LNCAP (cell line): ENCODE measurements at regions not wholly inside any gene's neighbourhood (a gene's known extent, or its start where the extent isn't known, plus 50 kb on each side); places are given as distances from the start of the nearest gene placed in this dataset.

Experiments
- TF ChIP-seq, protein P1 (sequence below): fragments of 450-650 bp; IDR thresholded peaks from 2 replicates; pipeline ENCODE4 v1.5.1; 2017; ENCODE audit warnings: mild to moderate bottlenecking

DNA sequence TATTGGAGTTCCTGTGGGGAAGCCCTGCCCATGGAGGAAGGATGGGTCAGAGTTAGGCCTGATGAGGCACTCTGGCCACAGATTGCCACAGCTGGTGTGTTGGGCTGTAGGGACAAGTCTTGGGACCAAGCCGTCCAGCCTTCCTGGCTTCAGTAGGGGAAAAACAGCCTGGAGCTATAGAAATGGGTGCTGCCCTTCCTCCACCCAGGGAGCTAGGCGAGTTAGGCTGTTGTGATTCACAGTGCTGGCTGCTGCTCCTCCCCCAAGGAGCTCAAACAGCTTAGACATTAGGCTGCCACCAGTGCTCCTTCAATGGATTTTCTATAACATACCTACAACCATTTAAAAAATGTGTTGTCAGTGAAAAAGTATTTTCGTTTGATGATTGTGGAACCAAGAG is 274.3 kb downstream of the RPL10L start:
- TF ChIP-seq, protein P1, sequence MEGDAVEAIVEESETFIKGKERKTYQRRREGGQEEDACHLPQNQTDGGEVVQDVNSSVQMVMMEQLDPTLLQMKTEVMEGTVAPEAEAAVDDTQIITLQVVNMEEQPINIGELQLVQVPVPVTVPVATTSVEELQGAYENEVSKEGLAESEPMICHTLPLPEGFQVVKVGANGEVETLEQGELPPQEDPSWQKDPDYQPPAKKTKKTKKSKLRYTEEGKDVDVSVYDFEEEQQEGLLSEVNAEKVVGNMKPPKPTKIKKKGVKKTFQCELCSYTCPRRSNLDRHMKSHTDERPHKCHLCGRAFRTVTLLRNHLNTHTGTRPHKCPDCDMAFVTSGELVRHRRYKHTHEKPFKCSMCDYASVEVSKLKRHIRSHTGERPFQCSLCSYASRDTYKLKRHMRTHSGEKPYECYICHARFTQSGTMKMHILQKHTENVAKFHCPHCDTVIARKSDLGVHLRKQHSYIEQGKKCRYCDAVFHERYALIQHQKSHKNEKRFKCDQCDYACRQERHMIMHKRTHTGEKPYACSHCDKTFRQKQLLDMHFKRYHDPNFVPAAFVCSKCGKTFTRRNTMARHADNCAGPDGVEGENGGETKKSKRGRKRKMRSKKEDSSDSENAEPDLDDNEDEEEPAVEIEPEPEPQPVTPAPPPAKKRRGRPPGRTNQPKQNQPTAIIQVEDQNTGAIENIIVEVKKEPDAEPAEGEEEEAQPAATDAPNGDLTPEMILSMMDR, result no peak

DNA sequence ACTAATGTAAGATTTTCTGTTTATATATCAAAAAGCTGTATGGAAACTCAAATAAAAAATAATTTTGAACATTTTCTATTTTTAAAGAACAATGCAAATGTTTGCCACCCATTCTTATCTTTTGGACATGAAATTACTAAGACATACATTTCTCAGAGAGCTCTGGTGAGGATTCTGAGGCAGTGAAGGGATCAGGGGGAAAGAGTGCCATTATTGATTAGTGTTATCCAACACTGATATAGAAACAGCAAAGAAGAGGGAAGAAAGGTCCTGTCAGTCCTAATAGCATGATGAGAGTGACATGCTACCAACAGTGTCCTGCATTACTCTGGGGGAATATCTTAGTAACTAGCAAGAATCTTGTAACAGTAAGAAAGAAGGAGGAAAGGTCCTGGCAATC is 282.2 kb downstream of the RPL10L start:
- TF ChIP-seq, protein P1, result no peak

DNA sequence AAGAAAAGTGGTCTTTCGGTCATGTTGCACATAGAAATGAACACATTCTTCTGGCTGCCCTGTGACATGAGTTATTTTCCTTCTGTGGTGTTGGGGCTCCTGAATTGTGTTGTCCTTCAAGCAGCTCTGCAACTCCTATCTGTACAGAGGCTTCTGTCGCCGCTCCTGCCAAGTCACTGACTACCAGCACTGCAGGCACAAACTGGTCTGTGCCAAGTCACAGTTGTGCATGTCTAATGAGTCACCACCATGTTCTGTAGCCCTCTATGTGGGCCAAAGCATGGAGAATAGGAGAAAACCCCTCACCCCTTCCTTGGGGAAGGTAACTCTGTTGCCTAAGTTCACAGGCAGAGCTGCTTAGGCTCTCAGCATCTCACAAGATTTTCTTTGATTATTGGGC is 283.3 kb downstream of the RPL10L start:
- TF ChIP-seq, protein P1, result no peak

DNA sequence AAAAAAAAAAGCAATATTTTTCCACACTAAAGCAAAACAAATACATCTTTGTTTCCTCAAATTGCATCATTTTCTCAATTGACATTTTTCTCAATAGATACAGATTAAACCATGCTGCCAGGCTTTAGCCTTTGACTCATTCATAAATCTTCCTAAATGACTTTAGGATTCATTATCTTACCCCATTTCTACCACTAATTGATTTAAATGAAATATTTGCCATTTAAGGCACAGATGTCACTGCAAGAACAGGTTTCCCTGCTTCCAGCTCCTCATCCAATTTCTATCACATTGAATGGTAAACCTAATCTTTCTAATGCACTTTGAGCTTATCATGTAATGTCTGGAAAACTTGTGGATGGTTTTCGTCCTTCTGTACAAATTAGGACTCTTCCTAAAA is 298.7 kb downstream of the RPL10L start:
- TF ChIP-seq, protein P1, result no peak

DNA sequence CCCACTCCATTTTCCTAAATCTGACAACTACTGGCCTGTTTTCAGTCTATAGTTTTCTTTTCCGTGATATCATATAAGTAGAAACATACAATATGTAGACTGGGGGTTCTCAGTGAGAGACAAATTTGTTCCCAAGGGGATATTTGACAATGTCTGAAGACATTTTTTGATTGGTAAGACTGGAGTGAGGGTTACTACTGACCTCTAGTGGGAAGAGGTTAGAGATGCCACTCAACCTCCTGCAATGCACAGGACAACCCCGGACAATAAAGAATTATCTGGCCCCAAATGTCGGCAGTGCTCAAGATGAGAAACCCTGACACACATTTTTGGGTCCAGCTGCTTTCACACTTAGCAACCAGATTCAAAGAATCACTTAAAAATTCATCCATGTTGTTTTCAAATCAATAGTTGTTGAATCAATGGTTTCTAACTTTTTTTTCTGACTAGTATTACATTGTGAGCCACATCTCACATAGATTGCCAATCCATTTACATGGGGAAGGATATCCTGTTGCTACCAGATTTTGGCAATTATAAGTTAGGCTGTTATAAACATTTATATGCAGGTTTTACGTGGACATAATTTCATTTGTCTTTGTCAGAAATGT is 307.1 kb downstream of the RPL10L start:
- TF ChIP-seq, protein P1, result peak; percentile 71

DNA sequence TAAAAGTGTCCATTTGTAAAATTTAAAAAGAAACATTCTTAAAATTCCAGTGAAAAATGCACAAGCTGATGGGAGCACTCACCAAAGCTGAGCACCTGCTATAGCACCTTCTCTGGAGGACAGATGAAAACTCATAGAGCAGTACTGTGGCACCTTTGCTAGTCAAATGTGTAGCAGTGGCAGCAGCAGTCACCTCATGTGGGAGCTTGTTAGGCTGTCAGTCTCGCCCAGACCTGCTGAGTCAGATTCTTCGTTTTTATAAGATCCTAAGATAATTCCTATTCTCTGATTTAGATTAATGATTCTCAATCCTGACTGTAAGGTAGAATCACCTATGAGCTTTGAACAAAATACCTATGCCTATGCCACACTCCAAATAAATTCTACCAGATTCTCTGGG is 325.8 kb downstream of the RPL10L start:
- TF ChIP-seq, protein P1, result no peak

DNA sequence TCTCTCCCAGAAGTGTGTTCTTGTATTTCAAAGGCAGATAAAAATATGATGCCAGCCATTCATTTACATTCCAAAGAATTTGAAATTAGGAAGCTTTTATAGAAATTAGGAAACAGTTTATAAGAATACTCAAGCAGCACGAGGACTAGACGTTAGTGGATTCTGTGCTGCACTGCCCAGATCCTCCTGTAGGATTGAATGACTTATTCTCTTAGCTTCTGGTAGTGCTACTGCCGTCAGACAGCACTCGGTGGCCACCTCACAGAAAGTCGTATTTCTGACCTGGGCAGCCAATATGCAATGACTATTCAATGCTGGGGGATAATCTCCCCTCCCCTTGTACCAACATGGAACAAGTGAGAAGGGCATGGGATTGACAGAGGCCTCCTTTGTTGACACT is 326.4 kb downstream of the RPL10L start:
- TF ChIP-seq, protein P1, result no peak

DNA sequence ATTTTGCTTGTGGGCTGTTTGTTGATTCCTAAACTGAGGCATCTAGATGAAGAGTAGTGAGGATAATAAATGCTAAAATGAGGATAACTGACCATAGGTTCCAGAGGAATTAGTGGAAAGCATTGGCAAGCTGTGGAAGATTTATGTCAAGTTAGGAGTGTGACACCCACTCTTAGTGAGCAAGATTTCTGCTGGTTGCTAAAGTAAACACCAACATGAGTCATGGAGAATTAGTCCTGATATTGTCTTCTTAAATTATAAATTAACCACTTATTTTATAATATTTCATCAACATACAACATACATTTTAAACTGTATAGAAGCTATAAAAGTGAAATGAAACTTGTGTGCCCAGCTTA is 328.2 kb downstream of the RPL10L start:
- TF ChIP-seq, protein P1, result no peak
